Upper lobe of left lung (tissue), 4 donors: ENCODE measurements at regions not wholly inside any gene's neighbourhood (a gene's known extent, or its start where the extent isn't known, plus 50 kb on each side); places are given as distances from the start of the nearest gene placed in this dataset.

Experiments
- CTCF ChIP-seq, 6 experiments: fragments of 450-650 bp in 4 of 6; fragments of 200-600 bp in 2 of 6; sonication (generic) in 2 of 6; IDR thresholded peaks; one replicate each; pipeline ENCODE4 v1.5.1; 2016 to 2019; ENCODE audit warnings: antibody characterized with exemption in 6 of 6
- EP300 ChIP-seq, 4 donors: sonication (generic); formaldehyde crosslinking; IDR thresholded peaks; one replicate each; pipeline ENCODE4 v1.5.1; 2017; ENCODE audit warnings: antibody characterized with exemption in 4 of 4, control low read depth in 2 of 4
- POLR2A ChIP-seq, 4 donors: fragments of 450-650 bp; IDR thresholded peaks; one replicate each; pipeline ENCODE4 v1.5.1; 2016 to 2017; ENCODE audit warnings: antibody characterized with exemption in 4 of 4, mild to moderate bottlenecking in 2 of 4
- POLR2AphosphoS5 ChIP-seq, 2 donors: sonication (generic); formaldehyde crosslinking; IDR thresholded peaks; one replicate each; pipeline ENCODE4 v1.5.1; 2017; ENCODE audit warnings: antibody characterized with exemption in 2 of 2

DNA sequence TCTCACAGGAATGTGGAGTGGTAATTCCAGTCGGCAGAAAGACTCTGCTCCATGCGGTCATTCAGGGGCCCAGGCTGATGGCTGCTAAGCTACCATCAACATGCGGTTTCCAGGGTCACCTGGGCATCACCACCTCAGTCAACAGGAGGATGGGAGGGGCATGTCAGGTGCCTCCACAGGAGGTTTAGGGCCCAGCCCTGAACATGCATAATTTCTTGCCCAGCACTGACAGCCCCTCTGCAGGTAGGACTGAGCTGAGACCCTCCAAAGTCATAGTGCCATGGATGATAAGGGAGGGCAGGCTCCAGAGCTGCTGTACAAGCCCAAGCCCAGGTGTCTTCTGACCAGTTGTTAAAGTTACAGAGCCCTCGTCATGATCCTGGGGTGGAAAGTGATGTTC, 244.0 kb upstream of the SFSWAP start:
- TF ChIP-seq CTCF (IDR thresholded peaks at IDR 0.05) (no peak), POLR2A (IDR thresholded peaks at IDR 0.05) (no peak), EP300 (IDR thresholded peaks at IDR 0.05) (no peak), POLR2AphosphoS5 (IDR thresholded peaks at IDR 0.05) (no peak)
